ENCODE measurements at regions not wholly inside any gene's neighbourhood (a gene's known extent, or its start where the extent isn't known, plus 50 kb on each side); places are given as distances from the start of the nearest gene placed in this dataset.

GRCh38 chr1:191052888-191053287 lies 575.2 kb upstream of the BRINP3 start:
- no peak overlapping the region for H3K4ac ChIP-seq (ENCODE audit: low read depth, low read length)
- no TSS peak for BruUV-seq (replicated peaks)
- no peaks in the 10 kb centered on the region for H3K27me3 ChIP-seq (ENCODE audit: control insufficient read depth, insufficient read depth, low read length)
- no peaks in the 10 kb centered on the region for H3K79me1 ChIP-seq (ENCODE audit: low read depth in 1 of 2, low read length in 2 of 2)
- no peak overlapping the region for H3K9ac ChIP-seq (ENCODE audit: low read depth, low read length)
- WGBS, 2 experiments (ENCODE audit: extremely low coverage in 2 of 2, insufficient read length in 1 of 2) = no CpG with 5 or more reads among the region's 6 CpGs
- H3K4me2 ChIP-seq (ENCODE audit: low read depth, low read length) = no peak overlapping the region
- no peaks in the 10 kb centered on the region for H3K9me3 ChIP-seq (ENCODE audit: control insufficient read depth, insufficient read depth, low read length)
- no peak overlapping the region for H4K91ac ChIP-seq (ENCODE audit: insufficient read depth, low read depth, low read length)
- DNase-seq (no peak), ATAC-seq (ENCODE audit: low read depth) (no peak)
- no peak overlapping the region for H2BK15ac ChIP-seq (ENCODE audit: low read depth, low read length)
- no peak overlapping the region for H2AK5ac ChIP-seq (ENCODE audit: low read depth, low read length)
- no peaks in the 10 kb centered on the region for H3K9me1 ChIP-seq (ENCODE audit: insufficient read depth, low read length)
- H2BK20ac ChIP-seq (ENCODE audit: low read depth, low read length) = no peak overlapping the region
- no peak overlapping the region for H2BK120ac ChIP-seq (ENCODE audit: low read depth, low read length)
- H4K8ac ChIP-seq (ENCODE audit: low read depth in 2 of 2, low read length in 2 of 2) = no peak overlapping the region
- CTCF ChIA-PET = no interaction called here
- H2AK9ac ChIP-seq (replicated peaks; ENCODE audit: low read depth, low read length, poor library complexity) = no peak overlapping the region
- no peak overlapping the region for H3K18ac ChIP-seq (ENCODE audit: low read depth, low read length)
- POLR2A ChIA-PET (ENCODE audit: unreplicated experiment) = no interaction called here
- no peaks in the 10 kb centered on the region for H3K36me3 ChIP-seq (ENCODE audit: control insufficient read depth, insufficient read depth, low read length)
- TF ChIP-seq MAZ (IDR thresholded peaks at IDR 0.05; ENCODE audit: borderline replicate concordance, low read depth, low read length) = no peak
- no peak overlapping the region for H3K27ac ChIP-seq (ENCODE audit: insufficient read depth, low read length)
- no peak overlapping the region for H3K4me3 ChIP-seq (ENCODE audit: insufficient read depth, low read depth, low read length)
- no peak overlapping the region for H2BK5ac ChIP-seq (ENCODE audit: low read depth, low read length, poor library complexity, severe bottlenecking)
- no peaks in the 10 kb centered on the region for H3K4me1 ChIP-seq (ENCODE audit: control insufficient read depth, insufficient read depth, low read length)
- intact Hi-C loops (cut with micrococcal nuclease) (loop anchor here (5.0 kb wide), 1 partner anchor 446 kb away; no protein-coding TSS in a partner anchor), dilution Hi-C loops (cut with HindIII; ENCODE audit: low sequenced_read_pairs, unreplicated experiment) (no loop called here), in situ Hi-C loops (cut with MboI; ENCODE audit: low sequenced_read_pairs) (no loop called here)
- H4K5ac ChIP-seq (ENCODE audit: low read depth, low read length) = no peak overlapping the region
- H3K23ac ChIP-seq (ENCODE audit: low read depth, low read length) = no peak overlapping the region
- no peak overlapping the region for H3K56ac ChIP-seq (ENCODE audit: extremely low read depth, insufficient read depth, low read length)
- no peaks in the 10 kb centered on the region for H4K20me1 ChIP-seq (ENCODE audit: insufficient read depth, low read length)
- H2AFZ ChIP-seq (replicated peaks; ENCODE audit: low read length, poor library complexity) = no peak overlapping the region
- H3K14ac ChIP-seq (replicated peaks; ENCODE audit: low read depth, low read length) = no peak overlapping the region

Data from IMR-90 (cell line).